ENCODE measurements at regions not wholly inside any gene's neighbourhood (a gene's known extent, or its start where the extent isn't known, plus 50 kb on each side); places are given as distances from the start of the nearest gene placed in this dataset.
A peak's percentile ranks its signal among the peaks of the same experiment; 100 is the strongest.

DNA sequence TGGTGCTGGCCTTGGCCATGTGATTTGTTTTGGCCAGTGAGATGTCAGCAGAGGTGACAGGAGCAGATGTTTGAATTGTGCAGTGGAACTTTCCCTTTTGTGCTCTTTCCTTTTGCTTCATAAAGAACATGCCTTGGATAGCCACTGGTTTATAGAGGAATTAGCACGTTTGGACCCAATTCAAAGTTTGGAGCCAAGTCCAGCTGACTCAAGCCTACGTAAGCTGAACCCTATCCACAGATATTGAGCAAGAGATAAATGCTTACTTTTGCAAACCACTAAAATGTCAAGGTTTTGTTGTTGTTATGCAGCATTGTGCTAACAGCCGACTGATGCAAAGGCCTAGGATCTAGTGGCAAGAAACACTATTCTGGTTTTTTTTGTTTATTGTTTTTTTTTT, 230.9 kb upstream of the CITED2 start:
- DNase-seq (ENCODE audit: low read depth, low spot score) = no peak
- H3K36me3 Mint-ChIP-seq (ENCODE audit: low read depth) = peaks cover 5% of the 10 kb centered on the region
- peaks cover 6% of the 10 kb centered on the region for H3K9me3 Mint-ChIP-seq
- TF ChIP-seq, protein P1, sequence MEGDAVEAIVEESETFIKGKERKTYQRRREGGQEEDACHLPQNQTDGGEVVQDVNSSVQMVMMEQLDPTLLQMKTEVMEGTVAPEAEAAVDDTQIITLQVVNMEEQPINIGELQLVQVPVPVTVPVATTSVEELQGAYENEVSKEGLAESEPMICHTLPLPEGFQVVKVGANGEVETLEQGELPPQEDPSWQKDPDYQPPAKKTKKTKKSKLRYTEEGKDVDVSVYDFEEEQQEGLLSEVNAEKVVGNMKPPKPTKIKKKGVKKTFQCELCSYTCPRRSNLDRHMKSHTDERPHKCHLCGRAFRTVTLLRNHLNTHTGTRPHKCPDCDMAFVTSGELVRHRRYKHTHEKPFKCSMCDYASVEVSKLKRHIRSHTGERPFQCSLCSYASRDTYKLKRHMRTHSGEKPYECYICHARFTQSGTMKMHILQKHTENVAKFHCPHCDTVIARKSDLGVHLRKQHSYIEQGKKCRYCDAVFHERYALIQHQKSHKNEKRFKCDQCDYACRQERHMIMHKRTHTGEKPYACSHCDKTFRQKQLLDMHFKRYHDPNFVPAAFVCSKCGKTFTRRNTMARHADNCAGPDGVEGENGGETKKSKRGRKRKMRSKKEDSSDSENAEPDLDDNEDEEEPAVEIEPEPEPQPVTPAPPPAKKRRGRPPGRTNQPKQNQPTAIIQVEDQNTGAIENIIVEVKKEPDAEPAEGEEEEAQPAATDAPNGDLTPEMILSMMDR (conservative IDR thresholded peaks at IDR 0.05) = no peak
- H3K27me3 Mint-ChIP-seq (ENCODE audit: low read depth) = no peaks in the 10 kb centered on the region
- peaks cover 30% of the 10 kb centered on the region for H3K4me1 Mint-ChIP-seq
- H3K27ac Mint-ChIP-seq (ENCODE audit: unreplicated experiment) = no peak overlapping the region
- H3K4me3 Mint-ChIP-seq = no peak overlapping the region

DNA sequence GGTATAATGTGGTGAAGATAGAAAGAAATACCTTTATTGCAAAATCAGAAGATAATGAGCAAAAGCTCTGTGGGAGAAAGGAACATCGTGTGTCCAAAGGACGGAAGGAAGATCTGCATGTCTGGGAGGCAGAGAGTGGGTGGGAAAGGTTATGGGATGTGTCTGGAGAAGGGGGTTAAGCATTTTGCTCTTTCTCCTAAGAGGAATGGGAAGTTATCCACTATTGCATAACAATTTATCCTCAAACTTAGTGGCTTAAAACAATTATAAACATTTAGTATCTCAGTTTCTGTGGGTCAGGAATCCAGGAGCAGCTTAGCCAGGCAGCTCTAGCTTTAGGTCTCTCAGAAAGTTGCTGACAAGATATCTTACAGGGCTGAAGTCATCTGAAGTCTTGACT, 229.1 kb upstream of the CITED2 start:
- H3K4me1 Mint-ChIP-seq = peaks cover 29% of the 10 kb centered on the region
- H3K36me3 Mint-ChIP-seq (ENCODE audit: low read depth) = peaks cover 5% of the 10 kb centered on the region
- H3K27me3 Mint-ChIP-seq (ENCODE audit: low read depth) = no peaks in the 10 kb centered on the region
- no peak for DNase-seq (ENCODE audit: low read depth, low spot score)
- H3K9me3 Mint-ChIP-seq = peaks cover 6% of the 10 kb centered on the region
- TF ChIP-seq, protein P1 (conservative IDR thresholded peaks at IDR 0.05) = no peak
- H3K27ac Mint-ChIP-seq (ENCODE audit: unreplicated experiment) = no peak overlapping the region
- no peak overlapping the region for H3K4me3 Mint-ChIP-seq

DNA sequence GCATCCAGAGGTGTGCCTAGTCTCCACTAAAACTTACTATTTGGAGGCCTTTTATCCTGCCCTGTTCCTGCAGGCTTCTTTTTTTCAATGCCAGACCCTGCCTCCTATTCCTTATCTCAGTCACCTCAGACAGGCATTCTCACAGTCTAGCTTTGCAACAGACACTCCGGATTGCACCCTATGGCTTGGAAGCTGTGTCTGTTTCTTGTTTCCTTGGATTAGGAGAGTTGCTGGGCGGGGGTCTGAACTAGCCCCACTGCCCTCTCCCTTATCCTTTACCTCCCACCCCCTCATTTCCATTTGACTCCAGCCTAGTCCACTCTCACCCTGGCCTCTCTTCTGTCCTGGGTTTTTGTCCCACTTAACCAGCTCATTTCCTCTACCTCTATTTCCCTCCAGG, 228.1 kb upstream of the CITED2 start:
- Mint-ChIP-seq H3K27ac (ENCODE audit: unreplicated experiment) (peak overlapping the region; percentile 48), H3K9me3 (peaks cover 6% of the 10 kb centered on the region), H3K27me3 (ENCODE audit: low read depth) (no peaks in the 10 kb centered on the region), H3K4me1 (peaks cover 27% of the 10 kb centered on the region), H3K36me3 (ENCODE audit: low read depth) (peaks cover 5% of the 10 kb centered on the region), H3K4me3 (peak overlapping the region; percentile 5)
- TF ChIP-seq, protein P1 (conservative IDR thresholded peaks at IDR 0.05) = no peak
- DNase-seq (ENCODE audit: low read depth, low spot score) = no peak

DNA sequence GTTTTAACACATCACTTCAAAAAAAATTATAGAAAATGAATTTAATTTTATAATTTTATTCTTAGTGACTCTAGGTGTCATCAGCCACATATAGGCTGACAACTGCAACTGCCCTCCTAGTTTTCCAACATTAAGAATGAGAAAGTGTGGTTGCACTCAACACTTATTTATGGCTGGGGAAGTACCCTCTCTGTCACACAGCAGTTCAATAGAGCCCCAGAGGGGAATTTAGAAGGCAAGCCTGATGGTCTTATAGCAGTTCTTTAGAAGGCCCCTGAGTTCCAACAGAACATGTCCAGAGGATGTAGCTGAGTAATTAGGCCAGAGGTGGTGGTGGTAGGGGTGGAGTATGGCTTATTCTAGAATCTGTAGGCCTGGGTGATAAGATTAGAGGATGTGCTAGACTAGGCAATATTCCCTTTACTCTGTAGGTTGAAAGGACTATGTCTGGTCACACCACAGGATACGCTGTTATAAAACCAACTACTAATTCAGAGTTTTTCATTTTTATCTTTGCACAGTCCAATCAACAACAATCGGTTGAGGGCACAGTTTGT, 226.5 kb upstream of the CITED2 start:
- TF ChIP-seq, protein P1 (conservative IDR thresholded peaks at IDR 0.05) = no peak
- DNase-seq (ENCODE audit: low read depth, low spot score) = no peak
- H3K27me3 Mint-ChIP-seq (ENCODE audit: low read depth) = no peaks in the 10 kb centered on the region
- peaks cover 29% of the 10 kb centered on the region for H3K4me1 Mint-ChIP-seq
- no peak overlapping the region for H3K27ac Mint-ChIP-seq (ENCODE audit: unreplicated experiment)
- H3K36me3 Mint-ChIP-seq (ENCODE audit: low read depth) = peaks cover 5% of the 10 kb centered on the region
- H3K4me3 Mint-ChIP-seq = no peak overlapping the region
- peaks cover 6% of the 10 kb centered on the region for H3K9me3 Mint-ChIP-seq

DNA sequence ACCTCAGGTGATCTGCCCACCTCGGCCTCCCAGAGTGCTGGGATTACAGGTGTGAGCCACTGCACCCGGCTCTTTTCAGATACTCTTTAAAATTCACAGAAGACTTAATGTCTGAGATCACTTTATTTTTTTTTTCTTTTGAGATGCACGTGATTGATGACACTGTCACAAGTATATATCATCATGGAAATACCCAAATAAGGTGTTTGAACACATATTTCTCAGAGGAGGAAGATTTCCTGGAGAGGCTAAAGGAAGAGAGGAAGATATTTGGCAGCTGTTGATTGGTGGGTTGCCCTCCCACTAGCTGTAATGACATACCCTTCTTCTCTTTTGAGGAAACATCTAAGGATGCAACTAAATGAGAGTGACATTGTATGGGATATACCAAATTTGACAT, 225.9 kb upstream of the CITED2 start:
- H3K4me1 Mint-ChIP-seq = peaks cover 30% of the 10 kb centered on the region
- H3K27ac Mint-ChIP-seq (ENCODE audit: unreplicated experiment) = no peak overlapping the region
- H3K27me3 Mint-ChIP-seq (ENCODE audit: low read depth) = no peaks in the 10 kb centered on the region
- H3K4me3 Mint-ChIP-seq = no peak overlapping the region
- TF ChIP-seq, protein P1 (conservative IDR thresholded peaks at IDR 0.05) = no peak
- no peak for DNase-seq (ENCODE audit: low read depth, low spot score)
- H3K36me3 Mint-ChIP-seq (ENCODE audit: low read depth) = peaks cover 5% of the 10 kb centered on the region
- peaks cover 6% of the 10 kb centered on the region for H3K9me3 Mint-ChIP-seq

Measured in neural crest cell (in vitro differentiated cells).